ENCODE measurements at regions not wholly inside any gene's neighbourhood (a gene's known extent, or its start where the extent isn't known, plus 50 kb on each side); places are given as distances from the start of the nearest gene placed in this dataset.

GRCh38 chr2:235371018-235371417 is 122.8 kb upstream of the AGAP1 start:
- peak; percentile 61 for DNase-seq

- no peak for DNase-seq
These were observed 120.7 kb upstream of the AGAP1 start for GRCh38 chr2:235373171-235373570.

GRCh38 chr2:235377176-235377575 is 116.7 kb upstream of the AGAP1 start:
- DNase-seq = no peak

- peak; percentile 55 for DNase-seq
These were observed 115.6 kb upstream of the AGAP1 start for GRCh38 chr2:235378246-235378645.

- DNase-seq = no peak
These were observed 114.9 kb upstream of the AGAP1 start for GRCh38 chr2:235378944-235379343.

- no peak for DNase-seq
These were observed 112.5 kb upstream of the AGAP1 start for GRCh38 chr2:235381261-235381912.

- peak; percentile 35 for DNase-seq
These were observed 111.7 kb upstream of the AGAP1 start for GRCh38 chr2:235382179-235382578.

- no peak for DNase-seq
These were observed 111.2 kb upstream of the AGAP1 start for GRCh38 chr2:235382601-235383000.

GRCh38 chr2:235383272-235383843 is 110.5 kb upstream of the AGAP1 start:
- DNase-seq = no peak

GRCh38 chr2:235384624-235385023 is 109.2 kb upstream of the AGAP1 start:
- no peak for DNase-seq

- DNase-seq = peak; percentile 16
These were observed 104.2 kb upstream of the AGAP1 start for GRCh38 chr2:235389626-235390025.

GRCh38 chr2:235390108-235390815 is 103.6 kb upstream of the AGAP1 start:
- peak; percentile 92 for DNase-seq

- peak; percentile 36 for DNase-seq
These were observed 103.0 kb upstream of the AGAP1 start for GRCh38 chr2:235390816-235391194.

- no peak for DNase-seq
These were observed 101.8 kb upstream of the AGAP1 start for GRCh38 chr2:235391921-235392615.

GRCh38 chr2:235394278-235394828 is 99.5 kb upstream of the AGAP1 start:
- no peak for DNase-seq

- DNase-seq = no peak
These were observed 97.6 kb upstream of the AGAP1 start for GRCh38 chr2:235396071-235396846.

GRCh38 chr2:235398321-235398720 is 95.5 kb upstream of the AGAP1 start:
- no peak for DNase-seq

GRCh38 chr2:235399895-235400294 is 93.9 kb upstream of the AGAP1 start:
- DNase-seq = no peak

GRCh38 chr2:235402422-235402821 is 91.4 kb upstream of the AGAP1 start:
- no peak for DNase-seq

- no peak for DNase-seq
These were observed 88.1 kb upstream of the AGAP1 start for GRCh38 chr2:235405612-235406361.

GRCh38 chr2:235406430-235406829 is 87.4 kb upstream of the AGAP1 start:
- peak; percentile 70 for DNase-seq
